ENCODE measurements at regions not wholly inside any gene's neighbourhood (a gene's known extent, or its start where the extent isn't known, plus 50 kb on each side); places are given as distances from the start of the nearest gene placed in this dataset.

- TF ChIP-seq CTCF (IDR thresholded peaks at IDR 0.05; ENCODE audit: poor library complexity, severe bottlenecking), result no peak
- TF ChIP-seq RAD21 (conservative IDR thresholded peaks at IDR 0.05), result no peak
- TF ChIP-seq SMC3 (conservative IDR thresholded peaks at IDR 0.05; ENCODE audit: poor library complexity), result no peak
- no peak for TF ChIP-seq POLR2AphosphoS5 (IDR thresholded peaks at IDR 0.05)
- no peak for TF ChIP-seq EZH2 (IDR thresholded peaks at IDR 0.05; ENCODE audit: borderline replicate concordance, insufficient read depth, low read length, poor library complexity, severe bottlenecking)
These were observed 538.8 kb downstream of the MATN1 start for GRCh38 chr1:30184393-30185141.

Data from neural cell (in vitro differentiated cells).